Astrocyte (in vitro differentiated cells and primary cell): ENCODE measurements at regions not wholly inside any gene's neighbourhood (a gene's known extent, or its start where the extent isn't known, plus 50 kb on each side); places are given as distances from the start of the nearest gene placed in this dataset.

Source experiments
- DNase-seq: peaks from one replicate; pipeline ENCODE4 v3.0.0-alpha.2; 2010; ENCODE audit warnings: low read depth
- FAIRE-seq: peaks from 2 replicates; lab custom pipeline; 2011; peaks lifted over from hg19 to GRCh38; lab: Jason Lieb, UNC
- H2AFZ ChIP-seq: 2 replicates; pipeline ENCODE4 v1.6.0; 2012; ENCODE audit warnings: low read depth, low read length, inconsistent platforms
- H3K27ac ChIP-seq: 2 replicates; pipeline ENCODE4 v1.5.1; 2011; ENCODE audit warnings: low read depth, low read length, inconsistent platforms
- H3K27me3 ChIP-seq: 2 replicates; pipeline ENCODE4 v1.6.0; 2011; ENCODE audit warnings: low read length, inconsistent platforms; ENCODE audit not compliant: insufficient read depth
- H3K36me3 ChIP-seq: 2 replicates; pipeline ENCODE4 v1.5.1; 2011; ENCODE audit warnings: low read length, inconsistent platforms; ENCODE audit not compliant: insufficient read depth
- H3K4me1 ChIP-seq: 2 replicates; pipeline ENCODE4 v1.5.1; 2011; ENCODE audit warnings: low read length, inconsistent platforms; ENCODE audit not compliant: insufficient read depth
- H3K4me2 ChIP-seq: 2 replicates; pipeline ENCODE4 v1.6.0; 2012; ENCODE audit warnings: low read length, inconsistent platforms
- H3K4me3 ChIP-seq: 2 replicates; pipeline ENCODE4 v1.5.1; 2011; ENCODE audit warnings: low read depth, mild to moderate bottlenecking, low read length, inconsistent platforms; ENCODE audit not compliant: insufficient read depth
- H3K79me2 ChIP-seq: 2 replicates; pipeline ENCODE4 v1.6.0; 2012; ENCODE audit warnings: mild to moderate bottlenecking, low read length, inconsistent platforms; ENCODE audit not compliant: insufficient read depth
- H3K9ac ChIP-seq: 2 replicates; pipeline ENCODE4 v1.6.0; 2012; ENCODE audit warnings: mild to moderate bottlenecking, low read length, inconsistent platforms
- H3K9me3 ChIP-seq: 2 replicates; pipeline ENCODE4 v1.5.1; 2012; ENCODE audit warnings: low read depth, mild to moderate bottlenecking, low read length, inconsistent platforms; ENCODE audit not compliant: insufficient read depth
- H4K20me1 ChIP-seq: 2 replicates; pipeline ENCODE4 v1.6.0; 2012; ENCODE audit warnings: low read length, inconsistent platforms; ENCODE audit not compliant: insufficient read depth
- H3K27ac Mint-ChIP-seq: one replicate; pipeline ENCODE4 v1.8.0; 2021; ENCODE audit warnings: mild to moderate bottlenecking, mixed read lengths; ENCODE audit not compliant: unreplicated experiment
- H3K27me3 Mint-ChIP-seq: one replicate; pipeline ENCODE4 v1.8.0; 2021; ENCODE audit warnings: low read depth, mixed read lengths; ENCODE audit not compliant: unreplicated experiment
- H3K36me3 Mint-ChIP-seq: one replicate; pipeline ENCODE4 v1.8.0; 2021; ENCODE audit warnings: low read depth, mixed read lengths; ENCODE audit not compliant: unreplicated experiment
- H3K4me1 Mint-ChIP-seq: one replicate; pipeline ENCODE4 v1.8.0; 2021; ENCODE audit warnings: low read depth, mixed read lengths; ENCODE audit not compliant: unreplicated experiment
- H3K4me3 Mint-ChIP-seq: one replicate; pipeline ENCODE4 v1.8.0; 2021; ENCODE audit warnings: mild to moderate bottlenecking, moderate library complexity, mixed read lengths; ENCODE audit not compliant: unreplicated experiment
- H3K9me3 Mint-ChIP-seq: one replicate; pipeline ENCODE4 v1.8.0; 2021; ENCODE audit warnings: mild to moderate bottlenecking, mixed read lengths; ENCODE audit not compliant: unreplicated experiment
- EZH2 ChIP-seq: IDR thresholded peaks from 2 replicates; pipeline ENCODE4 v1.6.1; 2012; ENCODE audit warnings: mild to moderate bottlenecking, low read length, inconsistent platforms; ENCODE audit not compliant: insufficient read depth
- TF ChIP-seq, protein P1 (sequence below): IDR thresholded peaks from 2 replicates; pipeline ENCODE4 v1.5.1; 2011; ENCODE audit warnings: low read depth, mild to moderate bottlenecking, inconsistent platforms, low read length, moderate library complexity; ENCODE audit not compliant: insufficient read depth

- no peak overlapping the region for H3K4me2 ChIP-seq
- no peak overlapping the region for H3K9ac ChIP-seq
- DNase-seq (no peak), FAIRE-seq (no peak)
- no peaks in the 10 kb centered on the region for H3K9me3 ChIP-seq
- Mint-ChIP-seq H3K27me3 (peaks cover 2% of the 10 kb centered on the region), H3K4me3 (no peak overlapping the region), H3K36me3 (no peaks in the 10 kb centered on the region), H3K27ac (no peak overlapping the region), H3K4me1 (no peaks in the 10 kb centered on the region), H3K9me3 (no peaks in the 10 kb centered on the region)
- TF ChIP-seq, protein P1, sequence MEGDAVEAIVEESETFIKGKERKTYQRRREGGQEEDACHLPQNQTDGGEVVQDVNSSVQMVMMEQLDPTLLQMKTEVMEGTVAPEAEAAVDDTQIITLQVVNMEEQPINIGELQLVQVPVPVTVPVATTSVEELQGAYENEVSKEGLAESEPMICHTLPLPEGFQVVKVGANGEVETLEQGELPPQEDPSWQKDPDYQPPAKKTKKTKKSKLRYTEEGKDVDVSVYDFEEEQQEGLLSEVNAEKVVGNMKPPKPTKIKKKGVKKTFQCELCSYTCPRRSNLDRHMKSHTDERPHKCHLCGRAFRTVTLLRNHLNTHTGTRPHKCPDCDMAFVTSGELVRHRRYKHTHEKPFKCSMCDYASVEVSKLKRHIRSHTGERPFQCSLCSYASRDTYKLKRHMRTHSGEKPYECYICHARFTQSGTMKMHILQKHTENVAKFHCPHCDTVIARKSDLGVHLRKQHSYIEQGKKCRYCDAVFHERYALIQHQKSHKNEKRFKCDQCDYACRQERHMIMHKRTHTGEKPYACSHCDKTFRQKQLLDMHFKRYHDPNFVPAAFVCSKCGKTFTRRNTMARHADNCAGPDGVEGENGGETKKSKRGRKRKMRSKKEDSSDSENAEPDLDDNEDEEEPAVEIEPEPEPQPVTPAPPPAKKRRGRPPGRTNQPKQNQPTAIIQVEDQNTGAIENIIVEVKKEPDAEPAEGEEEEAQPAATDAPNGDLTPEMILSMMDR, result no peak
- TF ChIP-seq EZH2, result no peak
- H3K4me1 ChIP-seq, result no peaks in the 10 kb centered on the region
- H3K27ac ChIP-seq, result no peak overlapping the region
- H3K27me3 ChIP-seq, result no peaks in the 10 kb centered on the region
- H4K20me1 ChIP-seq, result no peaks in the 10 kb centered on the region
- no peak overlapping the region for H2AFZ ChIP-seq
- H3K79me2 ChIP-seq, result no peaks in the 10 kb centered on the region
- H3K4me3 ChIP-seq, result no peak overlapping the region
- H3K36me3 ChIP-seq, result no peaks in the 10 kb centered on the region
These were observed 186.7 kb upstream of the ADARB2 start for GRCh38 chr10:1923998-1924397.

DNA sequence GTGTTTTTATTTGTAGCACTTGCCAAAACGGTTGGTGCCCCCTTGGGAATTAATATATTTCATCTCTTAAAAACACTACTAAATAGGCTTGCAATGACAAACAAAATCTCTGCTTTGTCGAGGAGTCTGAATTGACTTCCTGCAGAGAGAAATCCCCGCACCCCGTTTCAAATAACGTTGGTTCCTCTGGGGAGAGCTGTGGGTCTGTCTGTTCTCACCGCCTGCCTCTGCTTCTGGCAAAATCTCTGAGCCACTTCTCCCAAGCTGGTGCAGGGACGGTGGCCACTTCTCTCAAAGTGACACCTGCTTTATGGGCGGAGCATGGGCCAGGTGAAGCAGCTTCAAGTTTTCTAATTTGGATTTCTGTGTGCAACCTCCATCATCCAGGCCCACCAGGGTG, 186.3 kb upstream of the ADARB2 start:
- Histone ChIP-seq H3K27ac (no peak overlapping the region), H2AFZ (no peak overlapping the region), H3K4me1 (no peaks in the 10 kb centered on the region), H3K79me2 (no peaks in the 10 kb centered on the region), H3K4me3 (no peak overlapping the region), H3K9me3 (no peaks in the 10 kb centered on the region), H3K36me3 (no peaks in the 10 kb centered on the region), H3K27me3 (no peaks in the 10 kb centered on the region), H3K9ac (no peak overlapping the region), H4K20me1 (no peaks in the 10 kb centered on the region), H3K4me2 (no peak overlapping the region)
- no peak for TF ChIP-seq EZH2
- TF ChIP-seq, protein P1, result no peak
- FAIRE-seq (no peak), DNase-seq (no peak)
- Mint-ChIP-seq H3K27me3 (peaks cover 2% of the 10 kb centered on the region), H3K4me3 (no peak overlapping the region), H3K27ac (no peak overlapping the region), H3K9me3 (no peaks in the 10 kb centered on the region), H3K36me3 (no peaks in the 10 kb centered on the region), H3K4me1 (no peaks in the 10 kb centered on the region)

GRCh38 chr10:1920941-1921340, 183.6 kb upstream of the ADARB2 start:
- Mint-ChIP-seq H3K27me3 (no peaks in the 10 kb centered on the region), H3K4me1 (no peaks in the 10 kb centered on the region), H3K9me3 (no peaks in the 10 kb centered on the region), H3K36me3 (no peaks in the 10 kb centered on the region), H3K27ac (no peak overlapping the region), H3K4me3 (no peak overlapping the region)
- no peak for DNase-seq
- no peak overlapping the region for H3K4me3 ChIP-seq
- no peak overlapping the region for H3K4me2 ChIP-seq
- TF ChIP-seq EZH2, result no peak
- TF ChIP-seq, protein P1, result no peak
- H3K9ac ChIP-seq, result no peak overlapping the region
- H3K9me3 ChIP-seq, result no peaks in the 10 kb centered on the region
- no peaks in the 10 kb centered on the region for H3K4me1 ChIP-seq
- H3K27ac ChIP-seq, result no peak overlapping the region
- H3K79me2 ChIP-seq, result no peaks in the 10 kb centered on the region
- no peak for FAIRE-seq
- no peaks in the 10 kb centered on the region for H4K20me1 ChIP-seq
- H3K36me3 ChIP-seq, result no peaks in the 10 kb centered on the region
- H2AFZ ChIP-seq, result no peak overlapping the region
- no peaks in the 10 kb centered on the region for H3K27me3 ChIP-seq
